OCI-LY1 (cell line): ENCODE measurements at regions not wholly inside any gene's neighbourhood (a gene's known extent, or its start where the extent isn't known, plus 50 kb on each side); places are given as distances from the start of the nearest gene placed in this dataset.

ENCODE experiments used
- H2AFZ ChIP-seq: fragments of 200-600 bp; sonication (generic), shearing (Covaris generic); 2 replicates; pipeline ENCODE4 v1.6.0; 2014; ENCODE audit warnings: antibody characterized with exemption, mild to moderate bottlenecking, low read length
- H3F3A ChIP-seq: fragments of 200-600 bp; sonication (generic), shearing (Covaris generic); 2 replicates; pipeline ENCODE4 v1.6.0; 2014; ENCODE audit warnings: mild to moderate bottlenecking, antibody characterized with exemption, low read length, moderate library complexity; ENCODE audit not compliant: insufficient read depth
- H3K27ac ChIP-seq: fragments of 200-600 bp; sonication (generic); 2 replicates; pipeline ENCODE4 v1.5.1; 2014; ENCODE audit warnings: low read length, mixed run types, mild to moderate bottlenecking, low read depth; ENCODE audit not compliant: poor library complexity, severe bottlenecking
- H3K27me3 ChIP-seq: fragments of 200-600 bp; sonication (generic); 2 replicates; pipeline ENCODE4 v1.6.0; 2014; ENCODE audit warnings: antibody characterized with exemption, mild to moderate bottlenecking, low read length, moderate library complexity; ENCODE audit not compliant: insufficient read depth
- H3K36me3 ChIP-seq: fragments of 200-600 bp; sonication (generic); 2 replicates; pipeline ENCODE4 v1.6.1; 2014; ENCODE audit warnings: mild to moderate bottlenecking, antibody characterized with exemption, low read length, moderate library complexity, mixed read lengths; ENCODE audit not compliant: insufficient read depth
- H3K4me1 ChIP-seq: fragments of 200-600 bp; sonication (generic); 2 replicates; pipeline ENCODE4 v1.5.1; 2014; ENCODE audit warnings: mild to moderate bottlenecking, low read length, moderate library complexity; ENCODE audit not compliant: insufficient read depth, severe bottlenecking
- H3K4me2 ChIP-seq: fragments of 200-600 bp; sonication (generic), shearing (Covaris generic); 2 replicates; pipeline ENCODE4 v1.6.1; 2014; ENCODE audit warnings: low read length
- H3K4me3 ChIP-seq: fragments of 200-600 bp; sonication (generic); 2 replicates; pipeline ENCODE4 v1.5.1; 2014; ENCODE audit warnings: low read length, low read depth, mild to moderate bottlenecking, mixed read lengths; ENCODE audit not compliant: poor library complexity, severe bottlenecking
- H3K79me2 ChIP-seq: fragments of 200-600 bp; shearing (Covaris generic); 2 replicates; pipeline ENCODE4 v1.6.1; 2016; ENCODE audit warnings: mixed run types, low read length, mixed read lengths; ENCODE audit not compliant: insufficient read depth
- H3K9ac ChIP-seq: fragments of 200-600 bp; sonication (generic), shearing (Covaris generic); 2 replicates; pipeline ENCODE4 v1.6.1; 2014; ENCODE audit warnings: mild to moderate bottlenecking, low read length, mixed read lengths
- H3K9me2 ChIP-seq: fragments of 200-600 bp; sonication (generic), shearing (Covaris generic); 2 replicates; pipeline ENCODE4 v1.6.1; 2014; ENCODE audit warnings: low read depth, mild to moderate bottlenecking, low read length, mixed read lengths
- H3K9me3 ChIP-seq: fragments of 200-600 bp; shearing (Covaris generic); 2 replicates; pipeline ENCODE4 v1.6.1; 2014; ENCODE audit warnings: low read length, mixed read lengths
- H4K20me1 ChIP-seq: fragments of 200-600 bp; sonication (generic), shearing (Covaris generic); 2 replicates; pipeline ENCODE4 v1.6.0; 2016; ENCODE audit warnings: mild to moderate bottlenecking, low read length; ENCODE audit not compliant: insufficient read depth
- CTCF ChIP-seq: fragments of 200-600 bp; sonication (generic), shearing (Covaris generic); IDR thresholded peaks from 2 replicates; pipeline ENCODE4 v1.5.1; 2017; ENCODE audit warnings: mild to moderate bottlenecking, antibody characterized with exemption, low read length, moderate library complexity, mixed read lengths
- EZH2 ChIP-seq: fragments of 200-600 bp; sonication (generic), shearing (Covaris generic); IDR thresholded peaks from 2 replicates; pipeline ENCODE4 v1.8.0; 2017; ENCODE audit warnings: borderline replicate concordance, mixed run types, mild to moderate bottlenecking, antibody characterized with exemption, low read length, moderate library complexity, mixed read lengths

GRCh38 chr1:228901936-228902681, 166.8 kb downstream of the RHOU start:
- Histone ChIP-seq H3K4me2 (no peak overlapping the region), H3K36me3 (no peaks in the 10 kb centered on the region), H3K9ac (no peak overlapping the region), H3K27ac (no peak overlapping the region), H3K9me2 (no peaks in the 10 kb centered on the region), H3K4me1 (no peaks in the 10 kb centered on the region), H2AFZ (no peak overlapping the region), H4K20me1 (no peaks in the 10 kb centered on the region), H3K9me3 (no peaks in the 10 kb centered on the region), H3K4me3 (no peak overlapping the region), H3K79me2 (no peaks in the 10 kb centered on the region), H3F3A (no peaks in the 10 kb centered on the region), H3K27me3 (peaks cover 3% of the 10 kb centered on the region; the same call in 1 of the 2 replicates)
- TF ChIP-seq CTCF (no peak), EZH2 (no peak)

GRCh38 chr1:228902781-228903433, 167.6 kb downstream of the RHOU start:
- Histone ChIP-seq H3K79me2 (no peaks in the 10 kb centered on the region), H3K27ac (no peak overlapping the region), H3K4me1 (no peaks in the 10 kb centered on the region), H3F3A (no peaks in the 10 kb centered on the region), H3K9me3 (no peaks in the 10 kb centered on the region), H3K9me2 (no peaks in the 10 kb centered on the region), H3K4me2 (no peak overlapping the region), H3K4me3 (no peak overlapping the region), H3K36me3 (no peaks in the 10 kb centered on the region), H2AFZ (no peak overlapping the region), H4K20me1 (no peaks in the 10 kb centered on the region), H3K9ac (no peak overlapping the region), H3K27me3 (peaks cover 3% of the 10 kb centered on the region; the same call in 1 of the 2 replicates)
- TF ChIP-seq CTCF (no peak), EZH2 (no peak)

- no peaks in the 10 kb centered on the region for H3K9me2 ChIP-seq
- H3K4me1 ChIP-seq: no peaks in the 10 kb centered on the region
- H3K4me3 ChIP-seq: no peak overlapping the region
- TF ChIP-seq CTCF: no peak
- no peak for TF ChIP-seq EZH2
- no peaks in the 10 kb centered on the region for H3K9me3 ChIP-seq
- H3K9ac ChIP-seq: no peak overlapping the region
- H3K27ac ChIP-seq: no peak overlapping the region
- H3F3A ChIP-seq: no peaks in the 10 kb centered on the region
- H3K4me2 ChIP-seq: no peak overlapping the region
- no peaks in the 10 kb centered on the region for H4K20me1 ChIP-seq
- H3K36me3 ChIP-seq: no peaks in the 10 kb centered on the region
- peaks cover 3% of the 10 kb centered on the region; the same call in 1 of the 2 replicates for H3K27me3 ChIP-seq
- H3K79me2 ChIP-seq: no peaks in the 10 kb centered on the region
- H2AFZ ChIP-seq: no peak overlapping the region
Measured at GRCh38 chr1:228903434-228904071, 168.3 kb downstream of the RHOU start.
